Keratinocyte (primary cell): ENCODE measurements at regions not wholly inside any gene's neighbourhood (a gene's known extent, or its start where the extent isn't known, plus 50 kb on each side); places are given as distances from the start of the nearest gene placed in this dataset.

Experiments used
- DNase-seq: peaks from one replicate; pipeline ENCODE4 v3.0.0-alpha.2; 2011; ENCODE audit warnings: low read depth, missing footprints, low spot score
- FAIRE-seq: peaks from 2 replicates; lab custom pipeline; 2011; peaks lifted over from hg19 to GRCh38; lab: Jason Lieb, UNC
- H2AFZ ChIP-seq: 2 replicates; pipeline ENCODE4 v1.6.0; 2012; ENCODE audit warnings: low read length, control low read depth, inconsistent platforms; ENCODE audit not compliant: control insufficient read depth
- H3K27ac ChIP-seq: 2 replicates; pipeline ENCODE4 v1.5.1; 2011; ENCODE audit warnings: low read length; ENCODE audit not compliant: control insufficient read depth, insufficient read depth
- H3K27me3 ChIP-seq: 3 replicates; pipeline ENCODE4 v1.6.0; 2011; ENCODE audit warnings: low read length; ENCODE audit not compliant: control insufficient read depth, insufficient read depth; ENCODE audit errors: extremely low read depth
- H3K36me3 ChIP-seq, 2 experiments: 2 replicates in 1 of 2; 3 replicates in 1 of 2; pipeline ENCODE4 v1.5.1; 2011; ENCODE audit warnings: low read length in 2 of 2, mild to moderate bottlenecking in 1 of 2; ENCODE audit not compliant: control insufficient read depth in 2 of 2, insufficient read depth in 2 of 2; ENCODE audit errors: extremely low read depth in 1 of 2
- H3K4me1 ChIP-seq: 3 replicates; pipeline ENCODE4 v1.5.1; 2011; ENCODE audit warnings: low read length; ENCODE audit not compliant: control insufficient read depth, insufficient read depth; ENCODE audit errors: extremely low read depth
- H3K4me2 ChIP-seq: 3 replicates; pipeline ENCODE4 v1.6.0; 2011; ENCODE audit warnings: low read depth, low read length; ENCODE audit not compliant: control insufficient read depth, insufficient read depth; ENCODE audit errors: extremely low read depth
- H3K4me3 ChIP-seq, 3 experiments: fragments of 200-600 bp in 1 of 3; sonication (generic) in 1 of 3; 2 replicates in 2 of 3; 3 replicates in 1 of 3; pipeline ENCODE4 v1.5.1; 2011 to 2016; ENCODE audit warnings: low read length in 3 of 3, mild to moderate bottlenecking in 3 of 3, control low read depth in 2 of 3, inconsistent platforms in 1 of 3, low read depth in 1 of 3, mixed read lengths in 1 of 3, mixed run types in 1 of 3, moderate library complexity in 1 of 3; ENCODE audit not compliant: control insufficient read depth in 2 of 3, insufficient read depth in 2 of 3; ENCODE audit errors: extremely low read depth in 1 of 3
- H3K79me2 ChIP-seq: 2 replicates; pipeline ENCODE4 v1.6.0; 2012; ENCODE audit warnings: low read length; ENCODE audit not compliant: control insufficient read depth, insufficient read depth
- H3K9ac ChIP-seq: 3 replicates; pipeline ENCODE4 v1.6.0; 2011; ENCODE audit warnings: low read length; ENCODE audit not compliant: control insufficient read depth, insufficient read depth; ENCODE audit errors: extremely low read depth
- H3K9me1 ChIP-seq: 3 replicates; pipeline ENCODE4 v1.6.0; 2011; ENCODE audit warnings: low read length; ENCODE audit not compliant: control insufficient read depth, insufficient read depth; ENCODE audit errors: extremely low read depth
- H3K9me3 ChIP-seq: 2 replicates; pipeline ENCODE4 v1.5.1; 2012; ENCODE audit warnings: low read depth, low read length; ENCODE audit not compliant: control insufficient read depth
- H4K20me1 ChIP-seq: 3 replicates; pipeline ENCODE4 v1.6.0; 2011; ENCODE audit warnings: low read length; ENCODE audit not compliant: control insufficient read depth, insufficient read depth; ENCODE audit errors: extremely low read depth
- EZH2 ChIP-seq: IDR thresholded peaks from one replicate; pipeline ENCODE4 v1.6.1; 2012; ENCODE audit warnings: inconsistent platforms, mild to moderate bottlenecking, low read length, moderate library complexity
- dilution Hi-C: fragments of 300-500 bp; cut with MboI; formaldehyde crosslinking; loops from one replicate; pipeline ENCODE4 v1.7.0; 2020; ENCODE audit warnings: low sequenced_read_pairs; ENCODE audit not compliant: extremely low pct_ligation_motif_present
- TF ChIP-seq, protein P1 (sequence below), 3 experiments: IDR thresholded peaks in 1 of 3; conservative IDR thresholded peaks in 1 of 3; optimal IDR thresholded peaks in 1 of 3; 2 replicates in 2 of 3; 3 replicates in 1 of 3; pipeline versions ENCODE3 to v1.5.1; 2011; ENCODE audit warnings: low read length in 3 of 3, mild to moderate bottlenecking in 3 of 3, moderate library complexity in 2 of 3, control low read depth in 1 of 3, inconsistent platforms in 1 of 3; ENCODE audit not compliant: insufficient read depth in 2 of 3; ENCODE audit errors: extremely low read depth in 1 of 3

DNA sequence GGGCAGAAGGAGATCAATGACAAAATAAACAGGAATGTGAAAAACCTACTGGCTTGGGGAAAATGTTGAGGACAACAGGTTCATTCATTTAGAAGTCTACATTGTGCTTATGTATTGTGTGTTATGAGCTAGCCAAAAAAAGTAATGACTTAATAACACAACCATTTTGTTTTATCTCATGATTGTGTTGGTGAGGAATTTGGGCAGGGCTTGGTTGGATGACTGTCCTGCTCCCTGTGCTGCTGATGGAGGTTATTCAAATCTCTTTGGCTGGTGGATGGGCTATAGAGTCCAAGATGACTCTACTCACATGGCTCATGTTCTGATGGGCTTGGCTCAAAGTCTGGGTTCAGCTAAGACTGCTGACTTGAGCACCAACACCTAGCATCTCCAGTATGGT lies 116.3 kb downstream of the HS3ST1 start:
- no peaks in the 10 kb centered on the region for H4K20me1 ChIP-seq
- no peaks in the 10 kb centered on the region for H3K9me1 ChIP-seq
- no peak overlapping the region for H3K9ac ChIP-seq
- no peaks in the 10 kb centered on the region for H3K27me3 ChIP-seq
- peak; percentile 69 for FAIRE-seq
- peak overlapping the region; percentile 64 for H2AFZ ChIP-seq
- H3K4me2 ChIP-seq = peak overlapping the region; percentile 1
- H3K9me3 ChIP-seq = no peaks in the 10 kb centered on the region
- peak; percentile 67 for DNase-seq
- dilution Hi-C loops = no loop called here
- peak overlapping the region; percentile 37 for H3K27ac ChIP-seq
- TF ChIP-seq EZH2 = no peak
- TF ChIP-seq, protein P1, sequence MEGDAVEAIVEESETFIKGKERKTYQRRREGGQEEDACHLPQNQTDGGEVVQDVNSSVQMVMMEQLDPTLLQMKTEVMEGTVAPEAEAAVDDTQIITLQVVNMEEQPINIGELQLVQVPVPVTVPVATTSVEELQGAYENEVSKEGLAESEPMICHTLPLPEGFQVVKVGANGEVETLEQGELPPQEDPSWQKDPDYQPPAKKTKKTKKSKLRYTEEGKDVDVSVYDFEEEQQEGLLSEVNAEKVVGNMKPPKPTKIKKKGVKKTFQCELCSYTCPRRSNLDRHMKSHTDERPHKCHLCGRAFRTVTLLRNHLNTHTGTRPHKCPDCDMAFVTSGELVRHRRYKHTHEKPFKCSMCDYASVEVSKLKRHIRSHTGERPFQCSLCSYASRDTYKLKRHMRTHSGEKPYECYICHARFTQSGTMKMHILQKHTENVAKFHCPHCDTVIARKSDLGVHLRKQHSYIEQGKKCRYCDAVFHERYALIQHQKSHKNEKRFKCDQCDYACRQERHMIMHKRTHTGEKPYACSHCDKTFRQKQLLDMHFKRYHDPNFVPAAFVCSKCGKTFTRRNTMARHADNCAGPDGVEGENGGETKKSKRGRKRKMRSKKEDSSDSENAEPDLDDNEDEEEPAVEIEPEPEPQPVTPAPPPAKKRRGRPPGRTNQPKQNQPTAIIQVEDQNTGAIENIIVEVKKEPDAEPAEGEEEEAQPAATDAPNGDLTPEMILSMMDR (optimal IDR thresholded peaks at IDR 0.05 in 1 of 3, IDR thresholded peaks at IDR 0.05 in 1 of 3, conservative IDR thresholded peaks at IDR 0.05 in 1 of 3; ENCODE audit: extremely low read depth in 1 of 3, insufficient read depth in 2 of 3, low read length in 3 of 3) = no peak
- H3K4me1 ChIP-seq = peaks cover 18% of the 10 kb centered on the region
- H3K4me3 ChIP-seq = no peak overlapping the region
- no peaks in the 10 kb centered on the region for H3K79me2 ChIP-seq
- H3K36me3 ChIP-seq = no peaks in the 10 kb centered on the region

DNA sequence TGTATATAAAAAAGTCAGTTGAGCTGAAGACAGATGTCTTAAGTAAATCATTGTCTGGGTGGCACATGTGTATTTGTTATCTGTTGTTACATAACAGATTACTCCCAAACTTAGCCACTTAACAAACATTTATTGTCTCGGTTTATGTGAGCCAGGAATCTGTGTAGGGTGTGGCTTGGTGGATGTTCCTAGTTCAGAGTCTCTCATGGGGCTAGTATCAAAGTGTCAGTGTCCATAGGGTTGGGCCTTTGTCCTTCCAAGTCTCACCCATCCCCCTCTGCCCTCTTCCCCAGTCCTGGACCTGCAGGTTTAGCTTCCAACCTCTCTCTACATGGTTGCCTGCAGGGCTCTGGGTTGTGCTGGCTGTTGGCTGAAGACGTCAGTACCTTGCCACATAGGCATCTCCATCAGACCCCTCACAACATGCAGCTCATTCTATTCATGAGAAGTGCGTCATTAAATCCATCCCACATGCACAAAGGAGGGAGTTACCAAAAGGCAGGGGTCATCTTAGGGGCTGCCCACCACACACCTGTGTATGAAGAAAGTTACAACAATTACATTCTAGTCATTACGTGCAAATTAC lies 127.5 kb downstream of the HS3ST1 start:
- H3K4me2 ChIP-seq = no peak overlapping the region
- no peak overlapping the region for H3K4me3 ChIP-seq

More for the DNA sequence above, 127.5 kb downstream of the HS3ST1 start:
- no peaks in the 10 kb centered on the region for H4K20me1 ChIP-seq
- TF ChIP-seq, protein P1 (optimal IDR thresholded peaks at IDR 0.05 in 1 of 3, IDR thresholded peaks at IDR 0.05 in 1 of 3, conservative IDR thresholded peaks at IDR 0.05 in 1 of 3; ENCODE audit: extremely low read depth in 1 of 3, insufficient read depth in 2 of 3, low read length in 3 of 3) = no peak
- no peak for TF ChIP-seq EZH2
- dilution Hi-C loops = no loop called here
- no peak overlapping the region for H3K9ac ChIP-seq
- peaks cover 2% of the 10 kb centered on the region for H3K9me3 ChIP-seq
- DNase-seq = no peak
- H3K36me3 ChIP-seq = no peaks in the 10 kb centered on the region
- H3K9me1 ChIP-seq = peaks cover 3% of the 10 kb centered on the region
- FAIRE-seq = no peak
- H3K27ac ChIP-seq = no peak overlapping the region
- peaks cover 21% of the 10 kb centered on the region for H3K4me1 ChIP-seq
- no peak overlapping the region for H2AFZ ChIP-seq
- H3K79me2 ChIP-seq = no peaks in the 10 kb centered on the region
- H3K27me3 ChIP-seq = no peaks in the 10 kb centered on the region
